HCEC 1CT (cell line): ENCODE measurements at regions not wholly inside any gene's neighbourhood (a gene's known extent, or its start where the extent isn't known, plus 50 kb on each side); places are given as distances from the start of the nearest gene placed in this dataset.
"Not testable (repeated sequence)": the region's sequence is repeated elsewhere in the genome, so short reads cannot be mapped to it uniquely, and the experiment has no call there.

Source experiments
- DNase-seq: peaks from one replicate; pipeline ENCODE4 v3.0.0-alpha.2; 2017

DNA sequence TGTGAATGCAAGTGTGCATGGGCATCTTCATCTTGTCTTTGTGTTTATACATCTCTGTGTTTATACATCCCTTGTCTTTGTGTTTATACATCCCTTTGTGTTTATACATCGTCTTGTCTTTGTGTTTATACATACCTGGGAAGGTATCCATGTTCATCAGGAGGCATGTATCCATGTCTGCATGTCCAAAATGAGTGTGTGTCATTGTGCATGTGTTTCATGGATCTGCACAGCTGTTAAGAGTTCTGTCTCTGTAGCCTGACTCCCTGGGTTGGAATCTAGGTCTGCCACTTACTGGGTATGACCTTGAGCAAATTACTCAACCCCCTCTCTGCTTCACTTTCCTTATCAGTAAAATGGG, 50.1 kb upstream of the SIRPA start:
- no peak for DNase-seq

DNA sequence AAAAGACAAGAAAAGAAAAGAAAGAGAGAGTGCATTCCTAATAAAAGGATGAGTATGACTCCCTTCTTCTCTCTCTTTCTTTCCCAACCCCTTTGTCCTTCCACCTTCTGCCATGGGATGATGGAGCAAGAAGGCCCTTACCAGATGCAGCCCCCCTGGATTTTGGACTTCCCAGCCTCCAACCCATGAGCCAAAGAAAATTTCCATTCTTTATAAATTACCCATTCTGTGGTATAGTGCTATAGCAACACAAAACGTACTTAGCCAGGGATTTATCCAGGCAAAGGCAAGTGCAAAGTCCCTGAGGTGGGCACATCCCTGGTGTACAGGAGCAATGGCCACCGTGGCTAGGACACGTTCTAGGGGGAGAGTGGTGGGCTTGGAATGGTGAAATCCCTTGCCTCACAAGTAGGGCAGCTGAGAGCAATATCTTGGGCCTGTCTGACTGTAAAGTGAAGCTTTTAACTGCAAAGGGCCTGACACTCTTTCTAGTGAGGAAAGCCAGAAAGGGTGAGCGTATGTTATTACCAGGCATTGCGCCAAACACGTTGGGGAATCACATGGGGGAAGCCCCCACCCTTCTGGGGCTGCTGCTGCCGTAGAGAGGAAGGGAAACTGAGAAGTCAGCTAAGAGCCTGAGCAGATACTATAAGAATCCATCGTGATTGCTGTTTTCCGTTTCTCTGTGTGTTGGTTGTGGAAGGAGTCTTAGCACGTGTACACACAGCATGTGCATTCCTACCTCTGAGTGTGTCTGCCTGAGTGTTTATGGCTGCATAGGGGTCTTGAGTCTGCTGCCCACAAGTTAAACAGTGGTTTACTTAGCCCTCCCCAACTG, 50.7 kb upstream of the SIRPA start:
- no peak for DNase-seq

DNA sequence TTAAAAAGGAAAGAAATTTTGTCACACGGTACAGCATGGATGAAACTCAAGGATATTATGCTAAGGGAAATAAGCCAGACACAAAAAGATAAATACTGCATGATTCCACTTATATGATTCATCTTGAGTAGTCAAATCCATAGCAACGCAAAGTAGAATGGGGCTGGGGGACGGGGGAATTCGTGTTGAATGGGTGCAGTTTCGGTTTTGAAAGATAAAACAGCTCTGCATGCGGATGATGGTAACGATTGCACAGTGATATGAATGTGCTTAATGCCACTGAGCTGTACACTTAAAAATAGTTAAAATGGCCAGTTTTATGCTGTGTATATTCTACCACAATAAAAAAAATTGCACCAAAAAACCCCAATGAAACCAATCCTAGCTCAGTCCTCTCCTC, 52.9 kb upstream of the SIRPA start:
- DNase-seq = no peak

DNA sequence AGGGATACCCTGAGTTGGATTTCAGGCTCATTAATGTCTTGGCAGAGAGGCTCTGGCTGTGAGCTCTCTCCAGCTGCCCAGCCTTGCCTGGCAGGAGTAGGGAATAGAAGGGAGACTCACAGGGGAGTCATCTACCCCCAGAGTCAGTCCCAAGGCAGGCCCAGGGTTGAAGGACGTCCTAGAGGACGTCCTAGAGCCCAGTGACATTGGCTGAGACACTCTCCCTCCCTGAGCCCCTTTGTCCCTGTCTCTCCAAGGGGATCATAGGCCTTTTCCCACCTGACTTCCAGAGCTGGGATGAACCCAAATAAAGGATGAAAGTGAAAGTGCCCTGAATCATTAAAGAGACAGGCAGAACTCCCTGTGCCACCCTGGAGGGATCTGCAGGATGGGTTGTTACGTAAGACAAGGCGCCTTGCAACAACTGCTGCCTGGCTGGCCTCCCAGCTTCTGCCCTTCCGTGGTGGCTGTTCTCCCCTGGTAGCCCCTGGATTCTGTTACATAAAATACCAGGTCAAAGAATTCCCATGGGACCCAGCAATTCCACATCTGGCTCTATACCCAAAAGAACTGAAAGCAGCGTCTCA, 53.6 kb upstream of the SIRPA start:
- no peak for DNase-seq

DNA sequence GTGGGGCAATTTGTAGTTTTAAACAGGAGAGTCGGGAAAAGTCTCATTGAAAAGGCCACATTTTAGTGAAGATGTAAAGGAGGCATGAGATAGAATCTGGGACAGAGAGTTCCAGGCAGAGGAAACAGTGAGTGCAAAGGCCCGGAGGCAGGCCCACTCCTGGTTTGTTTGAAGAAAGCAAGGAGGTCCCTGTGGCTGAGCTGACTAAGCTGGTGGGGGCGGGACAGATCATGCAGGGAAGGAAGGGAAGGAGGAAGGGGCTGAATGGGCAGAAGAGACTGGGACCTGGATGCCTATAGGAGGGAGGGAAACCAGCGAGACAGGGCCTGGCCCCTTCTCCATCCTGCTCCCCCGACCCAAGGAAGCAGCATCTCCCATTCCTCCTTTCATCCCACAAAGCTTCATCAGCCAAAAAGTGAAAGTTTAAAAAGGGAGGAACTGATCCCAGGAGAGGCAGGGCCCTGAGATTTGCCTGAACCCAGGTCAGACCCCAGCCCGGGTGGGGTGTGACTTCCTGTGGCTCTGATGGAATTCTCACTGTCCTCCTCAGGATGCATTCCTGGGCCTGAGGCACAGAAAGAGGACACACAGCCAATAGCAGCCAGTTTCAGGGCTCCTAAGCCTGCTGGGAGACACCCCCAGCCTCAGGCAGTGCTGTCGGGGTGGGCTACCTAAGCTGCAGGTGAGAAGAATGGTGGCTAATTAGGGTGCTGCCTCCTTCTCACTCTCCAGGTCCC, 54.2 kb upstream of the SIRPA start:
- DNase-seq = no peak

DNA sequence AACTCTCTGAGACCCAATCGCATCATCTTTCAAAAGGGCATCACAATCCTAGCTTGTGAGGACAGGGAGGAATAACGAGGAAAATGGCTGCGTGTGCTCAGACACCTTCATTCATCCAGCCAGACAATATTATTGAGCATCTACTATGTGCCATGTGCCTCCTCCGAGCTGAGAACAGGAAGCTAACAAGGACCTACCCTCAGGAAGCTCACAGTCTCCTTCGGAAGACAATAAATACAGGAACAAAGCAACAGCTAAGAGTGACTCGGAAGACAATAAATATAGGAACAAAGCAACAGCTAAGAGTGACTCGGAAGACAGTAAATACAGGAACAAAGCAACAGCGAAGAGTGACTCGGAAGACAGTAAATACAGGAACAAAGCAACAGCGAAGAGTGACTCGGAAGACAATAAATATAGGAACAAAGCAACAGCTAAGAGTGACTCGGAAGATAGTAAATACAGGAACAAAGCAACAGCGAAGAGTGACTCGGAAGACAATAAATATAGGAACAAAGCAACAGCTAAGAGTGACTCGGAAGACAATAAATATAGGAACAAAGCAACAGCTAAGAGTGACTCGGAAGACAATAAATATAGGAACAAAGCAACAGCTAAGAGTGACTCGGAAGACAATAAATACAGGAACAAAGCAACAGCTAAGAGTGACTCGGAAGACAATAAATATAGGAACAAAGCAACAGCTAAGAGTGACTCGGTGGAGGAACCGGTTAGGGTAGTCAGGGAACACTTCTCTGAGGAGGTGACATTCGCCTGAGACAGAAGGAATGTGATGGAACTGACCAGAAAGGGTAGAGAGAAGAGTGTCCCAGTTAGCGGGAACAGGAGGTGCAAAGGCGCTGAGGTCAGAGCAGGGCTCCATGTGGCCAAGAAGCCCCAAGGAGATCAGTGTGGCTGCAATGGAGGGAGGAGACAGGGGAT, 55.6 kb upstream of the SIRPA start:
- not testable (repeated sequence) for DNase-seq

DNA sequence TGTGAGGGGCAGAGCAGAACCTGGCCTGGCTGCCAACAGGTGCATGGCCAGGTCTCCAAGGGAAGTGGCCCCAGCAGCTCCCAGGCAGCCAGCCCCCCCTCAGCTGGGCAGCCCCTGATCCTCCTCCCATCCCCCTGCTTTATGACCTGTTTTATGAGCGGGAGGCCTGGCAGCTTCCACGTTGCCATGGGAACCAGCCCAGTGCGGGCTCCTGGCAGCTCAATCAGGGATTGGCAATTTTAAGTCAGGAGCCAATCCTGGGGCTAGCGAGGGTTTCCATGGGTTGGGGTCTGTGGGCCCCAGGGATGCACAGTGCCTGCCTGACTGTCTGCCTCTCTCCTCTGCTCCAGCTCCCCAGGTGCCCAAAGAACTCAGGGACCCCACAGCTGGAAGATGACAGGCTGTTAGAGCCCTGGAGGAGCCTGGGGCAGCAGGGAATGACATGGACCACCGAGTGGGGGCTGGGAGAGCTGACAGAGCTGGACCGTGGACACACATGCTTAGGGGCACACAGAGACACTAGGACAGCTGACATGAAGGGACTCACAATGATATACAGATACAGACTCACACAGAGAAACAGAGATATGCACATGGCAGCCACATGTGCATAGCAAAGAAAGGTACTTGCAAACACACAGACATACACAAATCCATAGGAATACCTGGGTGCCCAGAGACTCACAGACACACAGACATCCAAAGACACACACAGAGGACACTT, 56.5 kb upstream of the SIRPA start:
- no peak for DNase-seq

DNA sequence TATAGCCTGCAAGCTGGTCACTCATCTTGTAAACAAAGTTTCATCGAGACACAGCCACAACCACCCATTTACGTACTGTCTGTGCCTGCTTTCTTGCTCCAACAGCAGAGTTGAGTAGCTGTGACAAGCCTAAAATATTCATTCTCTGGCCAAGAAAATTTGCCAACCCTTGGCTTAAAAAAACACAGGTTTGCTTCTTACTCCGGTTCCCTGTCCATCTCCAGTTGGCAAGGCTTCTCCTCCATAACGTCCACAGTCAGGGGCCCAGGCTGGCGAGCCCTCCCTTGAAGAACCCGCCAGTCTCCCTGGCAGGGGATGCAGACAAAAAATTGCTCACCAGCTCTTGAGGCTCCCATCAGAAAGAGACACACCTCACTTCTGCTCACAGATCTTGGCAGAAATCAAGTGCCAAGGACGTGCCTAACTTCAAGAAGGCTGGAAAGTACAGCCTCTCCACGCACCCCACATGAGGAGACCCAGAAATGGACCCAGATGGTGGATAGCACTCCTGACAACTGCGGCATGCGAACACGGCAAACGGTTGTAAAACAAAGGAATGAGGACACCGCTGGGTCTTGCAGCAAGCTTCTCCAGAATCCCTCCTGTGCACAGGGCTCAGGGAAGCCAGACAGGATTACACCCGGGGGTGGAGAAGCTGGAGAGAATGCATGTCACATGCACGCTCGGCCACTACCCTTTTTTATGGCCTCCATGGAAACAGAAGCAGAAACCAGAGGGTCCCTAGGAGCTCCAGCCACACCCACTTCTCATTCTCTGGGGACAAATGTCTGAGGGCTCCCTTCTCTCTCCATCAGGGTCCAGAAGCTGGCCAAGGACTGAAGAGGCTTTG, 59.8 kb upstream of the SIRPA start:
- DNase-seq = no peak

DNA sequence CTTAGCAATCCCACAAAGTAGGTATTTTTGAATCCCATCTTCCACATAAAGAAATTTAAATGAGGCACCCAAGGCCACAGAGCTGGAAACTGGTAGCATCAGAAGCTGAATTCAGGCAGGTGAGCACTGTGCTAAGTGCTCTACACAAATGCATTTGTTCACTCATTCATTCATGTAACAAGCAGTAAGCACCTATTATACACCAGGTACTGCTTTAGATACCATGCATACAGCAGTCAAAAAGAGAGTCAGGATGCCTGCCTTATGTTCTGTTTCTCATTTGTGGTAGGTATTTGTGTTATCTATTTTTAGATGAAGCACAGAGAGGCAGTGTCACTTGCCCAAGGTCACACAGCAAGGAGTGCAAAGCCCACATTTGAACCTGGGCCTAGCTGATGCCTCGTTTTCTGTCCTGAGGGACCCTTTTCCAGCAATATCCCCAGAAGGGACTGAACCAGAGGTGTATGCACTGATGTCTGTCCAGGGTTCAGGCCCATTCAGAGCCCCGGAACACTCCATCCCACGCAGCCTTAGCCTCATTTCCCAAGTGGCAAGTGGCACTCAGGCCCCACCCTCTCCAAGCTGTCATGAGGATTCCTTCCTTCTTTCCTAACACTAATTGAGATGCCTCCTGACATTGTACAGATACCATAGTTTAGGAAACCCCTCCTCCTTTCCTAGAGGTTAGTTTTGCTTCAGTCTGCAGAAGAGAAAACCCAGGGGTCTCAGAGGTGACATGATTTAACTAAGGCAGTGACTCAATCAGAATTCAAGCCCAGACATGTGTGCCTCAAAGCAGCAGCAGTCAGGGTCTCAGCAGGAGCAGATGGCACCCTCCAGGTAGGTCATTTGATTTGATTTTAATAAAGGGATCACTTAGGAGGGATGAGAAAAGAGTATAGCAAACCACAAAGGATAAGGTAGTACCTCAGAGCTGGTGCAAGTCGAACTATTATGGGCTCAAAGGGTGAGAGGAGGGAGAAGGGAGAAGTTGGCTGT, 61.2 kb upstream of the SIRPA start:
- no peak for DNase-seq

DNA sequence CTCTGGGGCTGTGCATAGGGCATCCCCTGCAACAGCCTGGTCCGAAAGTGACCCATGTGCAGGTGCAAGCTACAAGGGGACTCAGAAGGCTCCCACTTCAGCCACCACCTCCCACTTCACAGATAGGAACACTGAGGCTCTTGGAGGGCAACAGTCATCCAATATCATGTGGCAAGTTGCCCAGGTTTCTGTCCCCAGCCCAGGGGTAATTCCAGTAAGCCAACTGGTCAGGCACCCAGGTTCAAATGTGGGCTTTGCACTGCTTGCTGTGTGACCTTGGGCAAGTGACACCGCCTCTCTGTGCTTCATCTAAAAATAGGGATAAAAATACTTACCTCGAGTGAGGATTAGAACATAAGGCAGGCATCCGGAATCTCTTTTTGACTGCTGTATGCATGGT, 62.0 kb upstream of the SIRPA start:
- DNase-seq = no peak

DNA sequence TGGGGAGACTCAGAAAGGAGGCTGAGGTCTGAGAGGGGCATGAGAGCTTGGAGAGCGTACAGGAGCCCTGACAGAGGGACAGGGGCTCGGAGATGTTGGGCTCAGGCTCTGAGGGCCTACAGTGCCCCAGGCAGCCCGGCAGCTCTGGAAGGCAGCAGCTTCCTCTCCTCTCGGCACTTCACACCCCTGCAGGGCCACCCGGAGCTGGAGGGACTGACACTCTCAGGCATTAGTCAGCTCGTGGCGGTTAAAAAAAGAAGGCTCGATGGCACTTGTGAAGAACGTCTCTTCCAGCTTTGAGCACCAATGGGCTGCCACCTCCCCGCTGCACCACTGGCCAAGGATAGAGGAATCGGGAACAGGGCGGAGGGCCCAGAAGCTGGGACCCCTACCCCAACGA, 62.6 kb upstream of the SIRPA start:
- no peak for DNase-seq

DNA sequence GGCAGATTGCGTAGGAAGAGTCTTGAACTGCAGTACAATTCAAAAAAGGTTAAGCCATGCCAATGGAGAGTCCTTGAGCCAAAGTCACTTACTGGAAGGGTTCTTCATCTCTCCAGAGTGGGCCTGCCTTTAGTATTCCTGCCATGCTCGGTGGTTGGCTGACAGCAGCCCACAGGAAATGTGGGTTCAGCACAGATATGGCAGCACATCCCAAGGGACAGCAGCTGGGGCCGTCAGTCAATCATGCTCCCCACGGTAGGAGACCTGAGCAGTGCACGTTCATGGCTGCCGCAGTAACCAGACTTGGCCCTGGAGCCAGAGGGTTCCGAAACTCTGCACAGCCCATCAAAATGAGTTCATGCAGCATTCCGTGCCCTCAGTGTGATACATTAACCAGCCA, 63.6 kb upstream of the SIRPA start:
- no peak for DNase-seq

DNA sequence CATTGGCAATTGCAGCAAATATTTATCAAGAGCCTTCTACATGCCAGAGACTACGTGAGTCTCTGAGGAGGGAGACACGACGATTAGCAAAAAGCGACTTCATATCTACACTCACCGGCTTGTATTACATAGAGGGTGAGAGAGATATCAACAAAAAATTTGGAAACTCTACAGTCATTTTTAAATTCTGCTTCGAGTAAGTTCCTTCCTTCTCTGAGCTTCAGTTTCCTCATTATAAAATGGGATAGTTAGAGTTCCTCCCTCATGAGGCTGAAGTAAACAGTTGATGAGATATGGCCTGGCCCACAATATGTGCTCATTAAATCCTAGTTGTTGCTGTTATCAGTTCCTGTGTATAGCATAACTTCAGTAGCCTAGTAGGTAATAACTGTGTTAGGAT, 64.1 kb upstream of the SIRPA start:
- DNase-seq = no peak

DNA sequence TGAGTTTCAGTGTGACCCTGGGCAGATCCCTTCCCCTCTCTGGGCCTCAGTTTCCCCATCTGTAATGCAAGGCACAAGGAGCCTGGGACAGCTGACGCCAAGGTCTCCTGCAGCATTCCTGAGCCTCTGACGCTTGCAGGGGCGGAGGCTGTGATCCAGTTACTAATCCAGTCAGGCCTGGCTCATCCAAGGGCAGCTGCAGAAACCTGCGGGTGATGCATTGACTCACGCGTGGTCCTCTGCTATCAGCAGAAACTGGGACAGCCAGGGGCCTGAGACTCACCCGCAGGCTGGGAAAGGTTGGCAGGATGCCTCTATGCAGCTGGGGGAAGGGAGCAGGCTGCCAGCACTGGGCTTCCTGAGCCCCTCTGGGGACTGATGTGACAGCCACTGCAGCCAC, 65.0 kb upstream of the SIRPA start:
- DNase-seq = peak; percentile 94

DNA sequence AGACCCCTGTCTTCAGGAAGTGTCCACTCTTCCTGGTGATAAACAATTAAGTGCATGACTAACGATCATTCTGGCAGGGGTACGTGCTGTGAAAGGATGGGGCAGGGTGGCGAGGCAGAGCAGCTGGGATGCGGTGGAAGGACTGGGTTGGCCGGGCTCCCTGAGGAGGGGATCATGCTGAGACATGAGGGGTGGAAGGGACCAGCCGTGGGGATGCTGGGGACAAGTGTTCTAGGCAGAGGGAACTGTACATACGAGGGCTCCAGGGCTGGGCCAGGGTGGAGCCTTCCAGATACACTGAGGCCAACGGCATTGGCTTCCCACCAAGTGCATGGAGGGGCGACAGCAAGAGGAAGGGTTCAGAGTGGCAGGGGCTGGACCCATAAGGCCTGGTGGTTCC, 65.7 kb upstream of the SIRPA start:
- no peak for DNase-seq

DNA sequence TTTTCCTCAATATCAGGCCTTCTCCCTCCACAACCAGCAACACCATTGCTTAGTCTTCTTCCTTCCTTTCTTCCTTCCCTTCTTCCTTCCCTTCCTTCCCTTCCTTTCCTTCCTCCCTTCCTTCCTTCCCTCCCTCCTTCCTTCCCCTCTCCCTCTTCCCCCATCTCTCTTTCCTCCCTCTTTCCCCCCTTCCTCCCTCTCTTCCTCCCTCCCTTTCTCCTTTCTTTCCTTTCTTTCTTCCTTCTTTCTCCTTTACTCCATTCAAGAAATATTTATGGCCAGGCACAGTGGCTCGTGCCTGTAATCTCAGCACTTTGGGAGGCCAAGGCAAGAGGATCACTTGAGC, 66.4 kb upstream of the SIRPA start:
- DNase-seq = no peak

DNA sequence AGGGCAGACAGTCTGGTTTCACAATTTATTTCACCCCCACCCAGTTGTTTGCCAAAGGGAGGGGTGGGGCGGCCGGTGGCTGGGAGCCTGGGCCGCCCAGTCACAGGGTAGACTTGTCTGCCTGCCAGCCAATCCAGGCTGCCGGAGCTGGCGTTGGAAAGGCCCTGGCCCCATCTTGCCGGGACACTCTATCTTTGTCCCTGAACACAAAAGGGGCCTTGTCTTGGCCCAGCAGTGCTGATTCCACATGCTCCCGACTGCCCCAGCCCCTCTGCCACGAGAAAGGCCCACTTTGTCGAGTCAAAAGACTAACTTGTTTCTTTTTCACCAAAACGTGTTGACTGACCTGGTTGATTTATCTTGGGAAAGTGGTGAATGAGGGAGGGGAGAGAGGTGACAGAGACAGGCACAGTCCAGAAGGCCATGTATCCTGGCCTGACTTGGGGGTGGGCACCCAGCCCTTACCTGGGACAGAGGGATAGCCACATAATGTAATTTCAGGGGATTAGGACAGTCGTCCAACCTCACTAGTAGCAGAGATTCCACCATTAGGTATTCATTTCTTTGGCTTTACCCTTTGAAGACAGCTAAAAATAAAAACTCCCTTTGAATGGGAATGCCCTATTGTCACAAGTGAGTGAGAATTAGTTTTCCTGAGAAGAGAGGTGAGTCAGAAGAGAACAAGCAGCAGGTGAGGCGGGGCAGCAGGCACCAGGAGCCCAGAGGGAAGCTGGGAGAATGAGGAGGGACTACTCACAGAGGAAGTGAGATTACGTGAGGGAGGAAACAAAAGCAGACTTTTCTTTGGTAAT, 67.0 kb upstream of the SIRPA start:
- DNase-seq = no peak

DNA sequence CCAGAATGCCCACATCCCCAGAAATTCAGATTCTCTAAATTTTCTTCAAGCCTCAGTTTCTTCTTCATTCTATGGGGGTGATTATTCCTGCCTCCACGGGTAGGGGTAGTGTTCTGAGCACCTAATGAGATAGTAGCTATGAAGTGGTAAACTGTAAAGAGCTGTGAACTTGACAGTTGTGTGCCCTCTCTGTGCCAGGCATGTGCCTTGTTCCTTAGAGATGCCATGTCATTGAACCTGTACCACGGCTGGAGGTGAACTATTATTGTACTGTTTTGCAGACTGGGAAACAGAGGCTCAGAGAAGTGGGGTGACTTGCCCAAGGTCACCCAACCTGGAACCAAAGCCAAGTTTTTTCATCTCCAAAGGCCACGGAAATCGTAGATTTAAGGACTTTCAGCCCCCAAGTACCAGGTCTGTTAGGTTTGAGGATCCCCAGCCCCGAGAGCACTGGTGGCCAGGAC, 67.7 kb upstream of the SIRPA start:
- DNase-seq = no peak

DNA sequence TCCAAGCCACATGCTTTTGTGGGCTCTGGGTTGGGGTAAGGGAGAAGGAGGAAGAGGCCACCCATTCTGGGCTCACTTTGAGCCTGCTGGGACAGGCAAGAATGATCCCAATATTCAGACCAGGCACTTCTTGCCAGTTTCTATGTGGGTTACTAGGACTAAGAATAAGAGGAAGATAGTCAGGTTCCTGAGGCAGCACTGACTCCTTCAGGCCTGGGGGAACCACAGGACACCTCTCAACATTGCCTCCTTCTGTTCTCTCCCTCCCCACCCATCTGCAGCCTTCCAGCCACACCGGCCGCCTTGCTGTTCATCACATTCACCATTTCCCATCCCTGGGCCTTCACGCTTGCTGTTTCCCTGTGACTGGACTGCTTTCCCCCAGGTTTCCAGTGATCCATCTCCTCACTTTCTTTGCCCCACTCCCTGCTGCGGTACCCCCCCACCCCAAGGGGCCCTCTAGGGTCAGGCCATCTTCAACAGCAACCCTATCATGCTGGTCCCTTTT, 69.2 kb upstream of the SIRPA start:
- no peak for DNase-seq
